ENCODE measurements at regions not wholly inside any gene's neighbourhood (a gene's known extent, or its start where the extent isn't known, plus 50 kb on each side); places are given as distances from the start of the nearest gene placed in this dataset.
"Not testable (repeated sequence)": the region's sequence is repeated elsewhere in the genome, so short reads cannot be mapped to it uniquely, and the experiment has no call there.

DNA sequence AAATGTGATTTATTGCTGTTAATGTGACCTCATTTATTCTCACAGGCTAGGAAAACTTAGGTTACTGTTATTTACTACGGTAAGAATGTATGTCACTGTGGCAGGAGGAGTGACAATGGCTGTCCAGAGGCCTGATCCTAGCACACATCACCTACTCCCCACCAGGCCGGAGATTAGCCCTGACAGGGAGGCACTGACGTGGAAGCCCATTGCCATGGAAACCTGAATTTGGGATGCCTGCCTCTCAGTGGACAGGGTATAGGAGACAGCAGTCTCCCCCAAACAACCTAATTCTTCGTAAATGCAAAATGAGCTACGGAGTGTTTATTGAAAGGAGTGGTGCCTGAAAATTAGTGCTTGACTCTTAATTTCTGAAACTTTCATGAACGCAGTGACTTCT, 87.6 kb upstream of the SMARCA2 start:
- H3K4me3 ChIP-seq (ENCODE audit: low read length) = no peak overlapping the region
- TF ChIP-seq, protein P1, sequence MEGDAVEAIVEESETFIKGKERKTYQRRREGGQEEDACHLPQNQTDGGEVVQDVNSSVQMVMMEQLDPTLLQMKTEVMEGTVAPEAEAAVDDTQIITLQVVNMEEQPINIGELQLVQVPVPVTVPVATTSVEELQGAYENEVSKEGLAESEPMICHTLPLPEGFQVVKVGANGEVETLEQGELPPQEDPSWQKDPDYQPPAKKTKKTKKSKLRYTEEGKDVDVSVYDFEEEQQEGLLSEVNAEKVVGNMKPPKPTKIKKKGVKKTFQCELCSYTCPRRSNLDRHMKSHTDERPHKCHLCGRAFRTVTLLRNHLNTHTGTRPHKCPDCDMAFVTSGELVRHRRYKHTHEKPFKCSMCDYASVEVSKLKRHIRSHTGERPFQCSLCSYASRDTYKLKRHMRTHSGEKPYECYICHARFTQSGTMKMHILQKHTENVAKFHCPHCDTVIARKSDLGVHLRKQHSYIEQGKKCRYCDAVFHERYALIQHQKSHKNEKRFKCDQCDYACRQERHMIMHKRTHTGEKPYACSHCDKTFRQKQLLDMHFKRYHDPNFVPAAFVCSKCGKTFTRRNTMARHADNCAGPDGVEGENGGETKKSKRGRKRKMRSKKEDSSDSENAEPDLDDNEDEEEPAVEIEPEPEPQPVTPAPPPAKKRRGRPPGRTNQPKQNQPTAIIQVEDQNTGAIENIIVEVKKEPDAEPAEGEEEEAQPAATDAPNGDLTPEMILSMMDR (IDR thresholded peaks at IDR 0.05; ENCODE audit: insufficient read depth, low read depth, low read length, missing control alignments) = no peak
- no peak for DNase-seq (ENCODE audit: low read depth)

DNA sequence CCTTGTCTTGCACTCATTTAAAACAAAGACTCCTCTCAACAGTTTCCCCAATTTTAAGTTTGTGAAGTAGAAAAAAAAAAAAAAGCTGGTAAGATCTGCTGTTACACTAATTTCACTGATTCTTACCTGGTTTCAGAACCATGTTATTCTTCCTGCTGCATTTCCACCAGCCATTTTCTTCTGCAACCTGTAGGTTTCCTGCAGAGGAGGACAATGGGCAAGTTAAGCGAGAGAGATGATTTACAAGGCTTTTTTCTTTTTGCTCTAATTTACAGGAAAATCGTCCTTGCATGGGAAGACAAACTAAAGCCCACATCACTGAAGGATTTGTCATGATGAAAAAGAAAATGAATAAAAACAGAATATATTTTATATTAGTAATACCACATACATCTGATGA, 86.0 kb upstream of the SMARCA2 start:
- H3K4me3 ChIP-seq (ENCODE audit: low read length) = no peak overlapping the region
- TF ChIP-seq, protein P1 (IDR thresholded peaks at IDR 0.05; ENCODE audit: insufficient read depth, low read depth, low read length, missing control alignments) = no peak
- no peak for DNase-seq (ENCODE audit: low read depth)

DNA sequence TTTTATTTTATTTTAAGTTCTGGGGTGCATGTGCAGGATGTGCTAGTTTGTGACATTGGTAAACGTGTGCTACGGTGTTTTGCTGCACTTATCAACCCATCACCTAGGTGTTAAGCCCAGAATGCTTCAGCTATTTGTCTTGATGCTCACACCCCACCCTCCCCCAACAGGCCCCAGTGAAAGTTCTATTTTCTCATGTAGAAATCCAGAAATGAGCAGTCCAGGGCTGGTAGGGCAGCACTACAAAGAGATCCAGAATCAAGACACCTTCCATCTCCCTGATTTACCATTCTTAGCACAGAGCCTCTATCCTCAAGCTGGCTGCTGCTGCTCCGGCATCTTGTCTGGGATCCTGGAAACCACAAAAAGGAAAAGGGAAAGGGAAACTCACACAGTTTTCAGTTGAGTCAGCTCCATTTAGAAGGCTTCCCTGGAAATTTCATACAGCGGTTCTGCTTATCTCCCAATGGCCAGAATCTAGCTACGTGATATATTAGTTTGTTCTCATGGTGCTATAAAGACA, 85.4 kb upstream of the SMARCA2 start:
- no peak for DNase-seq (ENCODE audit: low read depth)
- H3K4me3 ChIP-seq (ENCODE audit: low read length) = no peak overlapping the region
- TF ChIP-seq, protein P1 (IDR thresholded peaks at IDR 0.05; ENCODE audit: insufficient read depth, low read depth, low read length, missing control alignments) = no peak

DNA sequence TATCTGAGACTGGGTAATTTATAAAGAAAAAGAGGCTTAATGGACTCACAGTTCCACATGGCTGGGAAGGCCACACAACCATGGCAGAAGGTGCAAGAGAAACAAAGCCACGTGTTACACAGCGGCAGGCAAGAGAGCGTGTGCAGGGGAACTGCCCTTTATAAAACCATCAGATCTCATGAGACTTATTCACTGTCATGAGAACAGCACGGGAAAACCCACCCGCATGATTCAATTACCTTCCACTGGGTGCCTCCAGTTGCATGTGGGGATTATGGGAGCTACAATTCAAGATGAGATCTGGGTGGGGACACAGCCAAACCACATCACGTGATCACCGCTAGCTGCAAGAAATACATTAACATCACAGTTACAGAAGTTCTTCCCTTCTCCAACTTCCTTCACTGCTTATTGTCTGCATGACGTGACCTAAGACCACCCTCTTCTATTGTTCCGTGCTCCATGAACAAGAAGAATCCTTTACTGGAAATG, 84.9 kb upstream of the SMARCA2 start:
- DNase-seq (ENCODE audit: low read depth); H3K4me3 ChIP-seq (ENCODE audit: low read length): not testable (repeated sequence)

DNA sequence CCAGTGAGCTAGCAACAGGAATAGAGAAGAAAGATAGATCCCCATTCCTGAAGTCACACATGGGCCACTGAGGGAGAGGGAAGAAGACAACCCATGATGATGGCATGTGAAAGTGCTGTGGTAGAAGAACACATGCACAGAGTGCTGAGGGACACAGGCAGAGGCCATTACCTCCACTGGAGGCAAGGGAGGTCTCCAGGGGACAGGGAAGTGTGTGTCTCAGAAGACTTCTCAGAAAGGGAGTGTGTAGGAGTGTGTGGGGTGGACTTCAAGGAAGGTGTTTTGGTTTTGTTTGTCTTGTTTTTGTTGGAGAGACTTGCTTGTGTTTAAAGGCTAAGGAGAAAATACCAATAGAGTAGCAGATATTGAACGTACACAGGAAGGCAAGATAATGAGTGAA, 77.0 kb upstream of the SMARCA2 start:
- no peak for DNase-seq (ENCODE audit: low read depth)
- no peak overlapping the region for H3K4me3 ChIP-seq (ENCODE audit: low read length)
- TF ChIP-seq, protein P1 (IDR thresholded peaks at IDR 0.05; ENCODE audit: insufficient read depth, low read depth, low read length, missing control alignments) = no peak

DNA sequence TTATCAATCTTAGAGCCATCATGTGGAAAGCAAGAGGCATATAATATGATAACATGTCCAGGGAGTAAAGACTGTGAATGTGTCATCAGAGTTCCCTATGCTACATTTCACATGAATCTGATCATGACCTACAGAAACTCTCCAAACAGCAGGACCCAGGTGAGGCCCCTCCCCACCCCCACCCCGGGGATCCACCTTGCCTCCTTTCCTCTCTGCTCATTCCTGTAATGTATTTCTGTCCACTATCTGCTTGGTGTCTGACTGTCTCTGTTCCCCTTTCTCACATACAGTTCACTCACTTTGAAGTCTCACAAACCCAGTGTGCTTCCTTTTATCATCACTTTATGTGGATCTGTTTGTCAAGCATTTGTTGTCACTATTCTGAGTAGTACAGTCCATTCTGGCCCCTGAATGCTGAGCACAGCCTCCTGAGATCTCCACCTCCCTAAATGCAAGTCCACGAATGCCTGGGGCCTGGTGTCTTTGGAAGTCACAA, 76.4 kb upstream of the SMARCA2 start:
- TF ChIP-seq, protein P1 (IDR thresholded peaks at IDR 0.05; ENCODE audit: insufficient read depth, low read depth, low read length, missing control alignments) = no peak
- no peak overlapping the region for H3K4me3 ChIP-seq (ENCODE audit: low read length)
- no peak for DNase-seq (ENCODE audit: low read depth)

DNA sequence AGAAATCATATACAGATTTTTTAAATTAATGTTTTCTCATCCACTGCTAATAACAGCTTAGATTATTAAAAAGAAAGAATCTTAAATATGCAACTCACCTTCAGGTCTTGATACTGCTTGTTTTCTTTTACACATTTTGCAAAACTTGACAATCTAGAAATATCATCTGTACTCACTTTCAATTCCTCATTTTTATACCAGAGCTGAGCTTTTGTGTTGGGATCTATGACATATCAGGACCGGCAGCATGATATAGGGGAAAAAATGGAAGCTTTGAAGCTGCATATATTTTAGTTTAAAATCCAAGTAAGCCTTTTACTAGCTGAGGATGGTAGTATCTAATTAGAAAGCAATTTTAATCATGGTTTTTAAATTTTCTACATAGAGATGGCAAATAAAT, 75.7 kb upstream of the SMARCA2 start:
- TF ChIP-seq, protein P1 (IDR thresholded peaks at IDR 0.05; ENCODE audit: insufficient read depth, low read depth, low read length, missing control alignments) = no peak
- DNase-seq (ENCODE audit: low read depth) = no peak
- no peak overlapping the region for H3K4me3 ChIP-seq (ENCODE audit: low read length)
